GM12878 (cell line): ENCODE measurements at regions not wholly inside any gene's neighbourhood (a gene's known extent, or its start where the extent isn't known, plus 50 kb on each side); places are given as distances from the start of the nearest gene placed in this dataset.

Source experiments
- ATAC-seq: fragments of 200-7000 bp; cut with Tn5 transposase; 3 replicates; pipeline ENCODE4 v1.9.1; 2020; ENCODE audit warnings: mild to moderate bottlenecking, moderate library complexity
- BruUV-seq: library from RNA; stranded (reverse); fragments of 400-500 nt; replicated peaks from 2 replicates; lab custom pipeline; 2021; lab: Mats Ljungman, UMichigan
- CTCF ChIA-PET: fragments of 300-600 bp; sonication (Branson Sonifier 250); formaldehyde crosslinking; extraction: SDS; loops from one replicate; lab custom pipeline; 2021; ENCODE audit warnings: inconsistent platforms; lab: Yijun Ruan, JAX
- POLR2A ChIA-PET: fragments of 350-600 bp; formaldehyde crosslinking; extraction: SDS; loops from one replicate; lab custom pipeline; 2021; ENCODE audit warnings: inconsistent platforms; lab: Charles Lee
- RAD21 ChIA-PET: fragments of 300-600 bp; sonication (Branson Sonifier 250); formaldehyde crosslinking; loops from one replicate; lab custom pipeline; 2023; ENCODE audit warnings: antibody characterized with exemption; ENCODE audit not compliant: unreplicated experiment; lab: Charles Lee
- SMC1A ChIA-PET: fragments of 300-600 bp; sonication (Branson Sonifier 250); formaldehyde crosslinking; loops from one replicate; lab custom pipeline; 2023; ENCODE audit not compliant: unreplicated experiment, uncharacterized antibody; lab: Charles Lee
- DNase-seq: peaks from one replicate; pipeline ENCODE4 v3.0.0-alpha.2; 2011; ENCODE audit warnings: low read depth, low spot score
- FAIRE-seq: peaks from 3 replicates; lab custom pipeline; 2011; peaks lifted over from hg19 to GRCh38; lab: Jason Lieb, UNC
- H2AFZ ChIP-seq: 2 replicates; pipeline ENCODE4 v1.6.0; 2011; ENCODE audit warnings: low read depth, low read length, control low read depth; ENCODE audit not compliant: control insufficient read depth
- H3K27ac ChIP-seq: 2 replicates; pipeline ENCODE4 v1.5.1; 2011; ENCODE audit warnings: control low read depth; ENCODE audit not compliant: control insufficient read depth, insufficient read depth
- H3K27me3 ChIP-seq, 2 experiments: replicated peaks in 1 of 2; 2 replicates each; pipeline versions ENCODE4 v1.6.0 to v1.6.1; 2011; ENCODE audit warnings: low read length in 1 of 2; ENCODE audit not compliant: control insufficient read depth in 2 of 2, insufficient read depth in 2 of 2
- H3K36me3 ChIP-seq, 2 experiments: 2 replicates each; pipeline ENCODE4 v1.5.1; 2011; ENCODE audit warnings: low read length in 1 of 2; ENCODE audit not compliant: control insufficient read depth in 2 of 2, insufficient read depth in 2 of 2
- H3K4me1 ChIP-seq: 2 replicates; pipeline ENCODE4 v1.6.1; 2011; ENCODE audit warnings: mild to moderate bottlenecking, low read length, moderate library complexity, mixed read lengths; ENCODE audit not compliant: control insufficient read depth, insufficient read depth
- H3K4me2 ChIP-seq: 2 replicates; pipeline ENCODE4 v1.6.0; 2011; ENCODE audit warnings: control low read depth; ENCODE audit not compliant: control insufficient read depth, insufficient read depth
- H3K4me3 ChIP-seq: fragments of 200-600 bp; sonication (generic); 2 replicates; pipeline ENCODE4 v1.5.1; 2016
- H3K79me2 ChIP-seq: 2 replicates; pipeline ENCODE4 v1.6.0; 2011; ENCODE audit warnings: low read length; ENCODE audit not compliant: control insufficient read depth, insufficient read depth
- H3K9ac ChIP-seq: 2 replicates; pipeline ENCODE4 v1.8.0; 2011; ENCODE audit warnings: low read length, control low read depth, mixed read lengths; ENCODE audit not compliant: control insufficient read depth, insufficient read depth
- H3K9me3 ChIP-seq: replicated peaks from 3 replicates; pipeline ENCODE4 v1.5.1; 2011; ENCODE audit warnings: mild to moderate bottlenecking, low read length; ENCODE audit not compliant: control insufficient read depth, insufficient read depth
- H4K20me1 ChIP-seq: 2 replicates; pipeline ENCODE4 v1.6.0; 2011; ENCODE audit not compliant: control insufficient read depth, insufficient read depth
- ATF2 ChIP-seq: IDR thresholded peaks from 2 replicates; pipeline ENCODE4 v1.6.1; 2012; ENCODE audit warnings: low read length, inconsistent platforms
- ATF7 ChIP-seq: fragments of 450-650 bp; IDR thresholded peaks from 2 replicates; pipeline ENCODE4 v1.6.1; 2016; ENCODE audit warnings: low read depth, mild to moderate bottlenecking
- EGR1 ChIP-seq, 2 experiments: IDR thresholded peaks; 1 replicate in 1 of 2; 2 replicates in 1 of 2; pipeline ENCODE4 v1.6.1; 2011 to 2012; ENCODE audit warnings: low read depth in 2 of 2, low read length in 2 of 2, borderline replicate concordance in 1 of 2, mild to moderate bottlenecking in 1 of 2, moderate library complexity in 1 of 2
- MXI1 ChIP-seq: fragments of 150-350 bp; IDR thresholded peaks from 2 replicates; pipeline ENCODE4 v1.6.1; 2011; ENCODE audit warnings: low read depth, mild to moderate bottlenecking, inconsistent platforms, low read length, improper control_type of control experiment
- NFYB ChIP-seq: IDR thresholded peaks from 2 replicates; pipeline ENCODE4 v1.6.1; 2011; ENCODE audit warnings: low read depth, mild to moderate bottlenecking, low read length, improper control_type of control experiment, moderate library complexity; ENCODE audit not compliant: insufficient read depth
- ZNF24 ChIP-seq: fragments of 450-650 bp; IDR thresholded peaks from 2 replicates; pipeline ENCODE4 v1.6.1; 2017; ENCODE audit warnings: antibody characterized with exemption, mild to moderate bottlenecking
- ZNF384 ChIP-seq: IDR thresholded peaks from 2 replicates; pipeline ENCODE4 v1.6.1; 2012; ENCODE audit warnings: low read depth, mild to moderate bottlenecking, low read length, improper control_type of control experiment, borderline replicate concordance
- ZSCAN29 ChIP-seq: fragments of 450-650 bp; IDR thresholded peaks from 2 replicates; pipeline ENCODE4 v1.6.1; 2017; ENCODE audit warnings: mild to moderate bottlenecking, moderate library complexity
- WGBS: methylation state at CpG from one replicate; pipeline ENCODE4 v1.1.6; 2016; ENCODE audit warnings: low lambda C conversion rate; ENCODE audit not compliant: insufficient replicate concordance, insufficient coverage; ENCODE audit errors: missing lambda C conversion rate; 5-methylcytosine and 5-hydroxymethylcytosine counted together
- in situ Hi-C: fragments of 300-500 bp; cut with MboI; formaldehyde crosslinking; loops from 9 replicates; pipeline ENCODE4 v1.14.3; 2018; ENCODE audit warnings: mixed read lengths
- intact Hi-C: fragments of 100-400 bp; cut with micrococcal nuclease; formaldehyde crosslinking; loops from one replicate; pipeline ENCODE4 v1.14.2; 2022; ENCODE audit not compliant: unreplicated experiment

- RAD21 ChIA-PET, result no interaction called here
- Histone ChIP-seq H3K79me2 (no peaks in the 10 kb centered on the region), H4K20me1 (no peaks in the 10 kb centered on the region), H2AFZ (no peak overlapping the region), H3K9me3 (no peaks in the 10 kb centered on the region), H3K9ac (no peak overlapping the region), H3K36me3 (no peaks in the 10 kb centered on the region), H3K27me3 (no peaks in the 10 kb centered on the region), H3K27ac (no peak overlapping the region), H3K4me2 (no peak overlapping the region), H3K4me3 (no peak overlapping the region), H3K4me1 (no peaks in the 10 kb centered on the region)
- intact Hi-C loops, result no loop called here
- SMC1A ChIA-PET, result interaction anchor here (1.7 kb wide), 1 partner anchor 22 kb away, joined by 3 read pairs; no protein-coding TSS in a partner anchor
- ATAC-seq (no peak), DNase-seq (no peak), FAIRE-seq (no peak)
- no TSS peak for BruUV-seq
- POLR2A ChIA-PET, result no interaction called here
- in situ Hi-C loops, result no loop called here
- CTCF ChIA-PET, result interaction anchor here (0.7 kb wide), 1 partner anchor 90 kb away, joined by 3 read pairs; no protein-coding TSS in a partner anchor
- 34% methylated on average over 4 of the region's 4 CpGs for WGBS
- no peak for TF ChIP-seq EGR1 (IDR thresholded peaks at IDR 0.05; ENCODE audit: borderline replicate concordance in 1 of 2, low read depth in 2 of 2, low read length in 2 of 2)
Measured at GRCh38 chr3:95719481-95719880, 1094.9 kb upstream of the EPHA6 start.

GRCh38 chr3:95721938-95722337 is 1092.5 kb upstream of the EPHA6 start:
- ATAC-seq (peak; percentile 98), FAIRE-seq (no peak), DNase-seq (no peak)
- ChIA-PET CTCF (interaction anchor here (1.0 to 1.3 kb wide), 2 partner anchors 16 to 25 kb away, joined by 4 to 5 read pairs; no protein-coding TSS in a partner anchor), SMC1A (no interaction called here), RAD21 (no interaction called here), POLR2A (no interaction called here)
- no peak overlapping the region for H3K9ac ChIP-seq
- no peaks in the 10 kb centered on the region for H3K79me2 ChIP-seq
- intact Hi-C loops, result no loop called here
- TF ChIP-seq MXI1, result no peak
- peak; percentile 65 for TF ChIP-seq NFYB
- peak; percentile 86 for TF ChIP-seq ZNF384
- TF ChIP-seq ATF2, result peak; percentile 35; the same call in 1 of the 2 replicates
- TF ChIP-seq ATF7, result peak; percentile 88
- TF ChIP-seq ZSCAN29, result no peak
- 0 out of 2 replicates have a peak, but pooled peaks have one; percentile 20 for TF ChIP-seq ZNF24
- BruUV-seq, result no TSS peak
- H3K27ac ChIP-seq, result no peak overlapping the region
- in situ Hi-C loops, result no loop called here
- no peaks in the 10 kb centered on the region for H3K4me1 ChIP-seq
- H3K4me2 ChIP-seq, result no peak overlapping the region
- H3K36me3 ChIP-seq, result no peaks in the 10 kb centered on the region
- no peak overlapping the region for H2AFZ ChIP-seq
- no peaks in the 10 kb centered on the region for H3K9me3 ChIP-seq
- H3K27me3 ChIP-seq, result no peaks in the 10 kb centered on the region
- no peaks in the 10 kb centered on the region for H4K20me1 ChIP-seq
- no peak overlapping the region for H3K4me3 ChIP-seq
- WGBS, result 6% methylated on average over 2 of the region's 2 CpGs
